Type B pancreatic cell (in vitro differentiated cells): ENCODE measurements at regions not wholly inside any gene's neighbourhood (a gene's known extent, or its start where the extent isn't known, plus 50 kb on each side); places are given as distances from the start of the nearest gene placed in this dataset.

Experiments
- DNase-seq: peaks from one replicate; pipeline ENCODE4 v3.0.0; 2021; ENCODE audit warnings: mixed read lengths; ENCODE audit not compliant: unreplicated experiment; ENCODE audit errors: extremely low spot score
- H3K27ac Mint-ChIP-seq: 2 replicates; pipeline ENCODE4 v1.8.0; 2021; ENCODE audit warnings: mild to moderate bottlenecking, mixed read lengths
- H3K27me3 Mint-ChIP-seq: 2 replicates; pipeline ENCODE4 v1.8.0; 2021; ENCODE audit warnings: mixed read lengths
- H3K36me3 Mint-ChIP-seq: 2 replicates; pipeline ENCODE4 v1.8.0; 2021; ENCODE audit warnings: mixed read lengths
- H3K4me1 Mint-ChIP-seq: one replicate; pipeline ENCODE4 v1.8.0; 2021; ENCODE audit warnings: mixed read lengths; ENCODE audit not compliant: unreplicated experiment
- H3K4me3 Mint-ChIP-seq: 2 replicates; pipeline ENCODE4 v1.8.0; 2021; ENCODE audit warnings: mild to moderate bottlenecking, mixed read lengths
- H3K9me3 Mint-ChIP-seq: 2 replicates; pipeline ENCODE4 v1.8.0; 2021; ENCODE audit warnings: mixed read lengths
- CTCF ChIP-seq: fragments of 200-600 bp; sonication (generic); conservative IDR thresholded peaks from 2 replicates; pipeline ENCODE4 v1.5.0; 2021; ENCODE audit warnings: antibody characterized with exemption, mild to moderate bottlenecking

GRCh38 chr4:123031664-123032063, 109.3 kb upstream of the NUDT6 start:
- Mint-ChIP-seq H3K9me3 (no peaks in the 10 kb centered on the region), H3K27me3 (no peaks in the 10 kb centered on the region), H3K36me3 (peaks cover 16% of the 10 kb centered on the region), H3K27ac (no peak overlapping the region), H3K4me1 (no peaks in the 10 kb centered on the region), H3K4me3 (no peak overlapping the region)
- no peak for DNase-seq
- no peak for TF ChIP-seq CTCF

GRCh38 chr4:123034023-123034422, 111.6 kb upstream of the NUDT6 start:
- Mint-ChIP-seq H3K27ac (no peak overlapping the region), H3K9me3 (no peaks in the 10 kb centered on the region), H3K4me1 (no peaks in the 10 kb centered on the region), H3K4me3 (no peak overlapping the region), H3K36me3 (no peaks in the 10 kb centered on the region), H3K27me3 (no peaks in the 10 kb centered on the region)
- DNase-seq, result no peak
- TF ChIP-seq CTCF, result no peak

- Mint-ChIP-seq H3K27ac (no peak overlapping the region), H3K9me3 (no peaks in the 10 kb centered on the region), H3K4me3 (no peak overlapping the region), H3K27me3 (no peaks in the 10 kb centered on the region), H3K4me1 (no peaks in the 10 kb centered on the region), H3K36me3 (no peaks in the 10 kb centered on the region)
- DNase-seq, result no peak
- no peak for TF ChIP-seq CTCF
Measured at GRCh38 chr4:123035239-123035638, 112.8 kb upstream of the NUDT6 start.

- no peaks in the 10 kb centered on the region for H3K4me1 Mint-ChIP-seq
Measured at GRCh38 chr4:123037804-123038203, 115.4 kb upstream of the NUDT6 start.

GRCh38 chr4:123042095-123042494, 119.7 kb upstream of the NUDT6 start:
- Mint-ChIP-seq H3K27ac (no peak overlapping the region), H3K27me3 (no peaks in the 10 kb centered on the region), H3K9me3 (peaks cover 15% of the 10 kb centered on the region), H3K4me1 (no peaks in the 10 kb centered on the region), H3K4me3 (no peak overlapping the region), H3K36me3 (peaks cover 23% of the 10 kb centered on the region)
- no peak for TF ChIP-seq CTCF
- no peak for DNase-seq

More at GRCh38 chr4:123037804-123038203, 115.4 kb upstream of the NUDT6 start:
- no peak overlapping the region for H3K4me3 Mint-ChIP-seq
- H3K36me3 Mint-ChIP-seq, result peaks cover 9% of the 10 kb centered on the region
- TF ChIP-seq CTCF, result no peak
- DNase-seq, result no peak
- H3K9me3 Mint-ChIP-seq, result peaks cover 4% of the 10 kb centered on the region
- no peak overlapping the region for H3K27ac Mint-ChIP-seq
- H3K27me3 Mint-ChIP-seq, result no peaks in the 10 kb centered on the region

- H3K36me3 Mint-ChIP-seq, result peaks cover 28% of the 10 kb centered on the region
Measured at GRCh38 chr4:123043013-123043412, 120.6 kb upstream of the NUDT6 start.

More at GRCh38 chr4:123043013-123043412, 120.6 kb upstream of the NUDT6 start:
- Mint-ChIP-seq H3K27ac (no peak overlapping the region), H3K9me3 (peaks cover 20% of the 10 kb centered on the region), H3K27me3 (no peaks in the 10 kb centered on the region), H3K4me3 (no peak overlapping the region), H3K4me1 (no peaks in the 10 kb centered on the region)
- no peak for TF ChIP-seq CTCF
- DNase-seq, result no peak
